Fibroblast of lung (primary cell): ENCODE measurements at regions not wholly inside any gene's neighbourhood (a gene's known extent, or its start where the extent isn't known, plus 50 kb on each side); places are given as distances from the start of the nearest gene placed in this dataset.

Experiments
- DNase-seq, 2 donors: peaks; one replicate each; pipeline versions ENCODE4 v3.0.0 to v3.0.0-alpha.2; 2010; ENCODE audit warnings: low read depth in 2 of 2
- H2AFZ ChIP-seq: 2 replicates; pipeline ENCODE4 v1.5.1; 2012; ENCODE audit warnings: low read length, control low read depth, inconsistent platforms
- H3K27ac ChIP-seq: 2 replicates; pipeline ENCODE4 v1.5.1; 2011; ENCODE audit warnings: low read length, control low read depth; ENCODE audit not compliant: insufficient read depth
- H3K27me3 ChIP-seq: 2 replicates; pipeline ENCODE4 v1.5.1; 2011; ENCODE audit warnings: mild to moderate bottlenecking, low read length; ENCODE audit not compliant: control insufficient read depth, insufficient read depth
- H3K36me3 ChIP-seq: 2 replicates; pipeline ENCODE4 v1.5.1; 2011; ENCODE audit warnings: low read length; ENCODE audit not compliant: control insufficient read depth, insufficient read depth
- H3K4me1 ChIP-seq: 2 replicates; pipeline ENCODE4 v1.5.1; 2011; ENCODE audit warnings: low read length; ENCODE audit not compliant: control insufficient read depth, insufficient read depth; ENCODE audit errors: extremely low read depth
- H3K4me2 ChIP-seq: 2 replicates; pipeline ENCODE4 v1.5.1; 2011; ENCODE audit warnings: low read length, control low read depth; ENCODE audit not compliant: insufficient read depth; ENCODE audit errors: extremely low read depth
- H3K4me3 ChIP-seq, 4 experiments: fragments of 200-600 bp in 1 of 4; sonication (generic) in 1 of 4; replicated peaks in 1 of 4; 2 replicates each; pipeline ENCODE4 v1.5.1; 2011 to 2016; ENCODE audit warnings: low read length in 4 of 4, low read depth in 3 of 4, mild to moderate bottlenecking in 3 of 4, control low read depth in 2 of 4, inconsistent platforms in 1 of 4, mixed read lengths in 1 of 4; ENCODE audit not compliant: insufficient read depth in 1 of 4; ENCODE audit errors: control extremely low read depth in 1 of 4
- H3K79me2 ChIP-seq: 2 replicates; pipeline ENCODE4 v1.5.1; 2012; ENCODE audit warnings: mild to moderate bottlenecking, low read length, inconsistent platforms; ENCODE audit not compliant: control insufficient read depth, insufficient read depth
- H3K9ac ChIP-seq: 2 replicates; pipeline ENCODE4 v1.5.1; 2011; ENCODE audit warnings: mild to moderate bottlenecking, low read length, control low read depth; ENCODE audit not compliant: insufficient read depth
- H3K9me3 ChIP-seq: 2 replicates; pipeline ENCODE4 v1.5.1; 2012; ENCODE audit warnings: low read depth, low read length; ENCODE audit not compliant: control insufficient read depth, insufficient read depth
- H4K20me1 ChIP-seq: 2 replicates; pipeline ENCODE4 v1.5.1; 2011; ENCODE audit warnings: low read length; ENCODE audit not compliant: control insufficient read depth, insufficient read depth; ENCODE audit errors: extremely low read depth
- CTCF ChIP-seq, 2 donors: IDR thresholded peaks in 1 of 2; conservative IDR thresholded peaks in 1 of 2; 1 replicate in 1 of 2; 2 replicates in 1 of 2; pipeline ENCODE4 v1.5.1; 2011 to 2012; ENCODE audit warnings: low read length in 2 of 2, control low read depth in 1 of 2, inconsistent platforms in 1 of 2, low read depth in 1 of 2, mild to moderate bottlenecking in 1 of 2
- EZH2 ChIP-seq: IDR thresholded peaks from 2 replicates; pipeline ENCODE4 v1.5.1; 2012; ENCODE audit warnings: low read length, control low read depth, mild to moderate bottlenecking; ENCODE audit errors: missing control alignments

GRCh38 chr2:221111739-221112138, 460.4 kb downstream of the EPHA4 start:
- H3K4me3 ChIP-seq = no peak overlapping the region
- no peaks in the 10 kb centered on the region for H4K20me1 ChIP-seq
- TF ChIP-seq EZH2 (no peak), CTCF (conservative IDR thresholded peaks at IDR 0.05 in 1 of 2, IDR thresholded peaks at IDR 0.05 in 1 of 2; ENCODE audit: low read depth in 1 of 2, low read length in 2 of 2) (no peak)
- no peaks in the 10 kb centered on the region for H3K36me3 ChIP-seq
- H3K9me3 ChIP-seq = no peaks in the 10 kb centered on the region
- no peaks in the 10 kb centered on the region for H3K4me1 ChIP-seq
- no peaks in the 10 kb centered on the region for H3K27me3 ChIP-seq
- H3K4me2 ChIP-seq = no peak overlapping the region
- no peak overlapping the region for H3K9ac ChIP-seq
- H3K27ac ChIP-seq = no peak overlapping the region
- no peak for DNase-seq
- H2AFZ ChIP-seq = no peak overlapping the region
- H3K79me2 ChIP-seq = no peaks in the 10 kb centered on the region

- no peak for DNase-seq
- Histone ChIP-seq H2AFZ (no peak overlapping the region), H3K27ac (no peak overlapping the region), H3K9ac (no peak overlapping the region), H3K36me3 (no peaks in the 10 kb centered on the region), H3K4me2 (no peak overlapping the region), H3K4me3 (no peak overlapping the region), H3K9me3 (no peaks in the 10 kb centered on the region), H3K79me2 (no peaks in the 10 kb centered on the region), H3K4me1 (no peaks in the 10 kb centered on the region), H4K20me1 (no peaks in the 10 kb centered on the region), H3K27me3 (no peaks in the 10 kb centered on the region)
- TF ChIP-seq CTCF (conservative IDR thresholded peaks at IDR 0.05 in 1 of 2, IDR thresholded peaks at IDR 0.05 in 1 of 2; ENCODE audit: low read depth in 1 of 2, low read length in 2 of 2) = no peak
- TF ChIP-seq EZH2 = no peak
Observed at GRCh38 chr2:221112744-221113143, 459.4 kb downstream of the EPHA4 start.

GRCh38 chr2:221115944-221116343, 456.2 kb downstream of the EPHA4 start:
- DNase-seq = peak in 1 of 2 donors; percentile 36
- no peaks in the 10 kb centered on the region for H3K9me3 ChIP-seq
- TF ChIP-seq CTCF (conservative IDR thresholded peaks at IDR 0.05 in 1 of 2, IDR thresholded peaks at IDR 0.05 in 1 of 2; ENCODE audit: low read depth in 1 of 2, low read length in 2 of 2) (no peak), EZH2 (no peak)
- H3K4me2 ChIP-seq = no peak overlapping the region
- H3K4me1 ChIP-seq = no peaks in the 10 kb centered on the region
- H3K79me2 ChIP-seq = no peaks in the 10 kb centered on the region
- H2AFZ ChIP-seq = no peak overlapping the region
- H4K20me1 ChIP-seq = no peaks in the 10 kb centered on the region
- no peak overlapping the region for H3K4me3 ChIP-seq
- H3K27me3 ChIP-seq = no peaks in the 10 kb centered on the region
- no peak overlapping the region for H3K27ac ChIP-seq
- H3K36me3 ChIP-seq = no peaks in the 10 kb centered on the region
- no peak overlapping the region for H3K9ac ChIP-seq
